IPS-NIHi7 (cell line): ENCODE measurements at regions not wholly inside any gene's neighbourhood (a gene's known extent, or its start where the extent isn't known, plus 50 kb on each side); places are given as distances from the start of the nearest gene placed in this dataset.
"Not testable (repeated sequence)": the region's sequence is repeated elsewhere in the genome, so short reads cannot be mapped to it uniquely, and the experiment has no call there.

Experiments used
- DNase-seq: peaks from one replicate; pipeline ENCODE4 v3.0.0; 2012; ENCODE audit warnings: mixed read lengths; ENCODE audit errors: extremely low spot score

DNA sequence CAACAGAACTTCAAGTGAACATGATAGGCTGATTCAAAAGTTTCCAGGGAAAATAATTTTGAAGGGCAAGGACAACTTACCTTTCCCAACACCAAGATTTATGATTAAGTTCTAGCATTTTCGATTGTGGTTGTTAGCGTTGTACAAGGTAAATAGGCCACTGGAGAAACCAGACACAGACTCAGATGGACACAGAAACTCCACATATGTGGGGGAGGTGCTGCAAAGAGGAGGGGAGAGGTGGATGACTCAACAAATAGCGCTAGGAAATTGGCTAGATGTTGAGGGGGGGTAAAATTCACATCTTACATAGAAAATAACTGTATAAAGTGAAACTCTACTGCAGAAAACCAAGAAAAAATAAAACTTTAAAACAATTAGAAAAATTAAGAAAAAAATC is 564.4 kb downstream of the MATN1 start:
- no peak for DNase-seq

DNA sequence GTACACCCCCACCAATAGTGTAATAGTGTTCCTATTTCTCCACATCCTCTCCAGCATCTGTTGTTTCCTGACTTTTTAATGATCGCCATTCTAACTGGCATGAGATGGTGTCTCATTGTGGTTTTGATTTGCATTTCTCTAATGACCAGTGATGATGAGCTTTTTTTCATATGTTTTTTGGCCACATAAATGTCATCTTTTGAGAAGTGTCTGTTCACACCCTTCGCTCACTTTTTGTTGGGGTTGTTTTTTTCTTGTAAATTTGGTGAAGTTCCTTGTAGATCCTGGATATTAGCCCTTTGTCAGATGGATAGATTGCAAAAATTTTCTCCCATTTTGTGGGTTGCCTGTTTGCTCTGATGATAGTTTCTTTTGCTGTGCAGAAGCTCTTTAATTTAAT is 567.7 kb downstream of the MATN1 start:
- not testable (repeated sequence) for DNase-seq

DNA sequence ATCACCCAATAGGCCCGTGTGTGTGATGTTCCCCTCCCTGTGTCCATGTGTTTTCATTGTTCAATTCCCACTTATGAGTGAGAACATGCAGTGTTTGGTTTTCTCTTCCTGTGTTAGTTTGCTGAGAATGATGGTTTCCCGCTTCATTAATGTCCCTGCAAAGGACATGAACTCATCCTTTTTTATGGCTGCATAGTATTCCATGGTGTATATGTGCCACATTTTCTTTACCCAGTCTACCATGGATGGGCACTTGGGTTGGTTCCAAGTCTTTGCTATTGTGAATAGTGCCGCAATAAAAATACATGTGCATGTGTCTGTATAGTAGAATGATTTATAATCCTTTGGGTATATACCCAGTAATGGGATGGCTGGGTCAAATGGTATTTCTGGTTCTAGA is 568.1 kb downstream of the MATN1 start:
- not testable (repeated sequence) for DNase-seq

DNA sequence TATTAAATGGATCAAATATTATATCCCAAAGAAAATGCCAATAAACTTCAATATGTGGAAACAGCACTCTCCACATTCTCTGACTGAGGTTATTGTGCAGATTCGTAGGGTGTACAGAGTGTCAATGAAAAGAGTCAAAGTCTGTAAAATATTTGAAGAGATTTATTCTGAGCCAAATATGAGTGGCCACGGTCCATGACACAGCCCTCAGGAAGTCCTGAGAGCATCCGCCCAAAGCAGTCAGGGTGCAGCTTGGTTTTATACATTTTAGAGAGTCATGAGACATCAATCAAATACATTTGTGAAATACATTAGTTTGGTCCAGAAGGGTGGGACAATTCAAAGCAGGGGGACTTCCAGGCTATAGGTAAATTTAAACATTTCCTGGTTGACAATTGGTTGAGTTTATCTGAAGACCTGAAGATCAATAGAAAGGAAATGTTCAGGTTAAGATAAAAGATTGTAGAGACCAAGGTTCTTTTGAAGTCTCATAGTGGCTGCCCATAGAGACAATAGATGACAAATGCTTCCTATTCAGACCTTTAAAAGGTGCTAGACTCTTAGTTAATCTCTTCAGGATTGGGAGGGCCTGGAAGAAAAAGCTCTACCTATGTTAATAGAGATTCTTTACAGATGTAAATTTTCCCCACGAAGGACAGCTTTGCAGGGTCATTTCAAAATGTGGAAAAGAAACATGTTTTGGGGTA is 569.5 kb downstream of the MATN1 start:
- no peak for DNase-seq

DNA sequence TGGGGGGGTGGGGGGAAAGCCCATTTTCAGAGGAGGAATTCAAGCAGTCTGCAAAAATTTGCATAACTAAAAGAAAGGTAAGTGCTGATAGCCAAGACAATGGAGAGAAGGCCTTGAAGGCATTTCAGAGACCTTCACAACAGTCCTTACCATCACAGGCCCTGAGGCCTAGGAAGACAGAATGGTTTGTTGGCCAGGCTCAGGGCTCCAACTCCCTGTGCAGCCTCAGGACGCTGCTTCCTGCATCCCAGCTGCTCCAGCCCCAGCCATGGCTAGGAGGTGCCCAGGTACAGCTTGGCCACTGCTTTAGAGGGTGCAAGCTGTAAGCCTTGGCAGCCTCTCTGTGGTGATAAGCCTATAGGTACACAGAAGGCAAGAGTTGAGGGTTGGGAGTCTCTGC is 571.6 kb downstream of the MATN1 start:
- no peak for DNase-seq

DNA sequence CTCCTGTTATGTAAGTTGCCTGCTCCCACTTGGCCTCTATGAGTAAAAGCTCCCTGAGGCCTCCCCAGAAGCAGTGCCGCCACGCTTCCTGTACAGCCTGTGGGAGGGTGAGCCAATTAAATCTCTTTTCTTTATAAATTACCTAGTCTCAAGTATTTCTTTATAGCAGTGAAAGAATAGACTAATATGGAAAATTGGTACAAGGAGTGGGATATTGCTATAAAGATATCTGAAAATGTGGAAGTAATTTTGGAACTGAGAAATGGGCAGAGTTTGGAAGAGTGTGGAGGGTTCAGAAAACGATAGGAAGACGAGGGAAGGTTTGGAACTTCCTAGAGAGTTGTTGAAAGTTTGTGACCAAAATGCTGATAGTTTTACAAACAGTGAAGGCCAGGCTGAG is 572.3 kb downstream of the MATN1 start:
- DNase-seq: no peak

DNA sequence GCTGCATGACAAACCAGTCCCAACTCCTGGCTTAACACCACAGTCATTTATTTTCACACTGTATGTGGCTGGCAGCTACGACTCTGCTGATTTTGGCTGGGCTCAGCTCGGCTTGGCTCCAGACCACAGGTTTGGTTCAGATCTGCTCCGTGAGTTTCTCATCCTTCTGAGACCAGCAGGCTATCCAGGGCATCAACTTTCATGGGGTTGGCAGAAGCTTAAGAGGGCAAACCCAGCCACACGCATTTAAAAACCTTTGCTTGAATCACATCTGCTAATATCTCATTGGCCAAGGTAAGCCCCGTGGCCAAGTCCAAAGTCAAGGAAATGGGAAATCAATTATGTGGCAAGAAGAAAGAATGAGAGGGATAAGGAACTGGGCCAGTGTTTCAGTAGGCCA is 574.2 kb downstream of the MATN1 start:
- DNase-seq: no peak

DNA sequence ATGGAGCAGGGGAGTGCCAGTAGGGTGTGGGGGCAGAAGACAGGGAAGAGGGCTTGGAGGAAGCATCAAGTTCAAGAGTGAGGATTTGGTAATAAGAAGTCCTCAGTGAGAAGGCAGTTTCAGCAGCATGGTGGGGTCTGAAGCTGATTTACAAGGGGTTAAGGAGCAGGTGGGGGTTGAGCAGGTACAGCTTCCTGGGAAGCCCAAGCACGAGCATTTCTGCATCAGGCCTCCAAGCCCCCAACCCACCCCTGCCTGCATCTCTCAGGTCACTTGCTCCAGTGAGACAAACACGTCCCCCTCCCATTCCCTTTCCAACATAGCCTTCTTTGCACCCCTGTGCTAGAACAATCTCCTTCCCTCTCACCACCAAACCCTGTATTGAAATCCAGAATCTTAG is 574.7 kb downstream of the MATN1 start:
- no peak for DNase-seq

DNA sequence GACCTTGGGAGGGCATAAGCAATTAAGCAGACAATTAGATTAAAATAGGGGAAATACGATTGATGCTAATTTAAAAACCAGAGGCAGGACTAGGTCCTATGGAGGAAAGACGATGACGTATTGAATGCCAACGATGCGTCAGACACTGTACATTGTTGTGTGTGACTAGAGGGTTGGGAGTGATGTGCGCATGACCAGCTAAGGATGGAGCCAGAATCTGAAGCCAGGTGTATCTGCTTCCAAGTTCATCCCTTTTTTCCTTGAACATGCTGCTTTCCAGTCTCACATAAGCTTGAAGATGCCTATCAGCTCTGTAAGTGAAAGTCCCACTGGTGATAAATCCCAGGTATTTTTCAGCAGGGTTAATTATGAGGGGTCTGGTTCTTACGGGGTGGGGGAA is 576.2 kb downstream of the MATN1 start:
- no peak for DNase-seq

DNA sequence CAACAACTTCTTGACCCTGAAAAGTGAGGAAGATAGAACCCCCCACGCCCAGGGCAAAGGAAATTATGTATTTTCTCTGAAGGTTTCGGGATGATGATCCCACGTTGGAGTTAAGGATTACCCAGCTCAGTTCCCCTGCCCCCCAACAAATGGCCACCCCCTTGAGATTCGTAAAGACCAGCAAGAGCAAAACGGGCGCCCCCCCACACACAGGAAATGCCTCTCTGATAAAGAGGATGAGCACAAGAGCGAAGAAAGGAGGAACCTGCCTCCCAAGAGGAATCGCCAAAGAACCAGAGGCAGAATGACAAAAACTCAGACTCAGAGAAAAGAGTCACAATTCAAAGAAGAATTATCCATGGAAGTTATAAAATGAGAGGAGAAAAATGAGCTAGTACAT is 576.9 kb downstream of the MATN1 start:
- DNase-seq: no peak

DNA sequence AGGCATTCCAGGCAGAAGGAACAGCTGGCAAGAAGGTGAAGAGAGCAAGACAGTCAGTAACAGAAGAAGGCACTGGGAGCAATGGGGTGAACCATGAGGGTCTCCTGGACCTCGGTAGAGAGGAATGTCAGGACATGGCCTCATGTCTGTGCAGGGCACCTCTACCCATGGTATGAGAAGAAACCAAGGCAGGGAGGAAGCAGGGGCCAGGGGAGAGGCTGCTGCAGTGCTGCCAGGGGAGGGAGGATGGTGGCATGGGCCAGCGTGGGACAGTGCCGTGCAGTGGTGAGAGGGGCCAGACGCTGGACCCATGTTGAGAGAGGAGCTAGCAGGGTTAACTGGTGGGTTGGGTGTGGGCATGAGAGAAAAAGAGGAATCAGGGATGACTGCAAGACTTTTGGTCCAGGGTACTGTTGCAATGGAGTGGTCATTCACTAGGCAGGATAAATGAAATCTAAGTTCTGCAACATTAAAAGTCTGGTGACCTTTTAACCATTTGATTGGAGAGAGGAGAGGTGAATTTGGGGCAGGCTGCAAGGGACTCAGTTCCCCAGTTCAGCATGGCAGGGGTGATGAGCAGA is 577.6 kb downstream of the MATN1 start:
- DNase-seq: no peak

DNA sequence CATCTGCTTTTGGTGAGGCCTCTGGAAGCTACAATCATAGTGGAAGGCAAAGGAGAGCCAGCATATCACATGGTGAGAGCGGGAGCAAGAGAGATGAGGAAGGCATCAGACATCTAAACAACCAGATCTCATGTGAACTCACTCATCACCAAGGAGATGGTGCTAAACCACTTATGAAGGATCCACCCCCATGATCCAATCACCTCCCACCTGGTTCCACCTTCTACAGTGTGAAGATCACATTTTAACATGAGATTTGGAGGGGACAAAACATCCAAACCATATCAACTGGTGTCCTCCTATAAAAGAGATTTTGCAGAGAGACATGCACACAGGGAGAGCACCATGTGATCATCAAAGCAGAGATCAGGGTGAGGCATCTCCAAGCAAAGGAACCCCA is 578.6 kb downstream of the MATN1 start:
- DNase-seq: no peak

DNA sequence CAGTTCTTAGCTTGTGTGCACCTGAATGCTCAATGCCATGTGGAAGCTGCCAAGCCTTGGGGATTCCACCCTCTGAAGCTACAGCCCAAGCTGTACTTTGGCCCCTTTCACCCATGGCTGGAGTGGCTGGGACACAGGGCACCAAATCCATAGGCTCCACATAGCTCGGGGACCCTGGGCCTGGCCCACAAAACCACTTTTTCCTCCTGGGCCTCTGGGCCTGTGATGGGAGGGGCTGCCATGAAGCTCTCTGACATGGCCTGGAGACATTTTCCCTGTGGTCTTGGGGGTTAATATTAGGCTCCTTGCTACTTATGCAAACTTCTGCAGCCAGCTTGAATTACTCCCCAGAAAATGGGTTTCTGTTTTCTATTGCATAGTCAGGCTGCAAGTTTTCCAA is 579.9 kb downstream of the MATN1 start:
- DNase-seq: no peak

DNA sequence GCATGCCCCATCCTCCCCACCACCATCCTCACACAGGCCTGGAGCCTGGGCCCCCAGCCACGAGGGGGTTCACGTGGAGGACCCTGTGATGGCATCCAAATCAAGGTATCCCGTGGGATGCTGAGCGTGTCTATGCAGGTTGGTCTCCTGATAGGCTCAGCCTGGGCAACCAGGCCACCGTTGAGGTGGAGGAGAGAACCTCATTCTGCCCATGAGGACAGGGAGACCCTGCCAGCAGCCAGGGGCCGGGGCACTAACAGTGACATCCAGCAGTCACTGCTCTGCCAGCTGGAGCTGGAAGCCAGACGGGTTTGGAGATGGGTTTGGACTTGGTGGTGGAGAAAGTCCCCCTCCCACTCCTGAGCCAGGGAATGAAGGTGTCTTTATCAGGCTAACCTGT is 582.8 kb downstream of the MATN1 start:
- DNase-seq: no peak

DNA sequence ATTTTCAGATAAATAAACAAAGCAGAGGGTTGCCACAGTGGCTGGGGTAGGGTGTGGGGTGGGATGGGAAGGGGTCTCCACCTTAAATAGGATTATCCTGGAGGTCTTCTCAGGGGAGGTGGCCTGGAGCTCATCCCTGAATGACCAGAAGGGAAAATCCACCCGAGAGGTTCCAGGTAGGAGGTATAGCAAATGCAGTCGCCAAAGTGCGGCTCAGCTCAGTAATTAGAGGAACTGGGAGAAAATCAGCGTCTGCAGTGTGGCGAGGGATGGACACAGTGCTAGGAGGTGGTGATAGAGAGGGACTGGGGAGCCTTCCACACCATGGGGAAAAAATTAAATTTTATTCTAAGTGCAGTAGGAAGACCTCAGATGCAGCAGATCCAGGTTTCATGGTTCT is 584.5 kb downstream of the MATN1 start:
- DNase-seq: no peak

DNA sequence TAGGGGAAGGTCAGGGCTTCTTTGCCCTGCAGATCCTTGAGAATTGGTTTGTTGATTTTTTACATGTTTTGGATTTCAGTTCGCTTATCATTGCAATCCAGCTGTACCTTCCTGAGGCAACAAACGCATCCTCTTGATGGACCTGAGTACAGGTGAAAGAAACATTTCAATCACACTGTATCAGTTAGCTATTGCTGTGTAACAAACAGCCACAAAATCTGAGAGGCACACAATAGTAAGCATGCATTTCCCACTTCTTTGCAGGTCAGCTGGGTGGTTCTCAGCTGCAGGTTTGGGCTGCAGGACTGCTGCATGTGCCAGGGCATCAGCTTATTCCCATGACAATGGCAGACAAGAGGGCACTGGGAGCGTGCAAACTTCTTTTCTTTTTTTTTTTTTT is 586.4 kb downstream of the MATN1 start:
- DNase-seq: no peak

DNA sequence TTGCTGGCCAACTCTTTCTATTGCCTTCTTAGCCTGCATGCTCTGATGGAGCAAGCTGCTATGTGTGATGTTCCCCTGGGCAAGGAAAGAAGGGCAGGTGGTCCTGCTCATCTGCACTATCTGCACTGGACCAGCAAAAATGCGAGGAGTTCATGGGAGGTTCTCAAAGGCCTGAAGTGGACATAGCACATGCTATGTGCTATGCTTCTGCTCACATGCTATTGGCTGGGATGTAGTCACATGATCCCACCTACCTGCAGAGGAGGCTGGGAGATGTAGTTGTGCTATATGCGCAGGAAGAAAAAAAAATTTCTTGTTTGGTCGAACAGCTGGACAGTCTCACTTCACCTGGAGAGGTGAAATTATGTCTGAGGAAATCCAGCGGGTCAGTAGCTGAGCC is 587.7 kb downstream of the MATN1 start:
- no peak for DNase-seq

DNA sequence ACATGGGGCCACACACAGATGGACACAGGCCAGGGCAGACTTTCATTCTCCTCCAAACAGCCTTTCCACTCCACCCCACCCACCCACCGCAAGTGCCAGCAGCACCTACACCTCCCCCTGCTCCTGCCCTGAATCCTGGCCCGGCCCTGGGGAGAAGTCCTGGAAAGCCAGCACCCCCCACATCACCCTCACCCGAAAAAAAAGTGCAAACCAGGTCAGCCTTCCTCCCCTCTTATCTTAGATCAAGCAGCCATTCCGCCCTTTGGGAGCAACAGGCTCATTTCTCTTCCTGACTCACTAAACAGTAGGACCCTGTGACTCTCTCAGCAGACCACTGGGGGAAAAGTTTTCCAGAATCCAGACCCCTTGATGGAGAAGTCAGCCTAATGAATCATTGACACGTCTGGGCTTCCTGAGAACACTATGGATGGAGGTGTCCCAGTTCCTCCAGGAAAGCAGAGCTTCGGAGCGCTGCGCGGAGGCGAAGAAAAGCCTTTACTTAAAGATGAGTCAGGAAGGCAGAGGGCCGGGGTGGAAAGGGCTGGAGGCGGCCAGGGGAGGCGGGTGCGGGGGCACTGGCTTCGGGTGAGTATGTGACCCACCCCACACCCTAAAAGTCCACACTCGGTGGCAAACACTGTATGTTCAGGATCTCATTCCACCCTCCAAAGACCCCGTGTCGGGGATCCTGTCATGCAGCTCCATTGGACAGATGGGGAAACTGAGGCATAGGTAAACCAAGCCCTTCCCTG is 588.7 kb downstream of the MATN1 start:
- no peak for DNase-seq

DNA sequence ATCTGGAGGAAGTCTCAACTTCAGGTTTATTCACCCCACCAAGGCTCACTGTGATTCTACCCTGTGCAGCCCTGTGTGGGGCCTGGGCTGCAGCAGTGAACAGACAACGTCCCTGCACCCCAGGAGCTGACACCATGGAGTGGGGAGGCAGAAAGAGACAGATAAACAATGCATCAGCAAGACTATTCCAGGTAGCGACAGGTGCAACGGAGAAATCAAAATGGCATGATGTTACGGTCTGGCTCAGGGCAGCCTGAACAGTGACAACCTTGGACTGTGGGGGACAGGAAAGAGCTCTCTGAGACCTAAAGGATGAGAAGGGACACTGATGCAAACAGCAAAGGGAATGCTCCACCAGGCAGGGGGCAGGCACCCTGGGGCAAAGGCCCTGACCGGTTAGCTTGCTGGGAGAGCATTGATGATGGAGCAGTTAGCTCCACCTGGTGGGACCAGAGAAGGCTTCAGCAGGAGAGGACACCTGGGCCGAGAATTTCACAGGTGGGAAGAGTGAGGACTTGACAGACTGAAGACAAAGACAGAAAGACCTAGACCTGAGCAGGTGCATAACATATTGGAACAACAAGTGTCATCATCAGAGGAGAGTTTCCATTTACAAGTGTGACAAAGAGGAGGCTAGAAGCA is 589.9 kb downstream of the MATN1 start:
- no peak for DNase-seq

DNA sequence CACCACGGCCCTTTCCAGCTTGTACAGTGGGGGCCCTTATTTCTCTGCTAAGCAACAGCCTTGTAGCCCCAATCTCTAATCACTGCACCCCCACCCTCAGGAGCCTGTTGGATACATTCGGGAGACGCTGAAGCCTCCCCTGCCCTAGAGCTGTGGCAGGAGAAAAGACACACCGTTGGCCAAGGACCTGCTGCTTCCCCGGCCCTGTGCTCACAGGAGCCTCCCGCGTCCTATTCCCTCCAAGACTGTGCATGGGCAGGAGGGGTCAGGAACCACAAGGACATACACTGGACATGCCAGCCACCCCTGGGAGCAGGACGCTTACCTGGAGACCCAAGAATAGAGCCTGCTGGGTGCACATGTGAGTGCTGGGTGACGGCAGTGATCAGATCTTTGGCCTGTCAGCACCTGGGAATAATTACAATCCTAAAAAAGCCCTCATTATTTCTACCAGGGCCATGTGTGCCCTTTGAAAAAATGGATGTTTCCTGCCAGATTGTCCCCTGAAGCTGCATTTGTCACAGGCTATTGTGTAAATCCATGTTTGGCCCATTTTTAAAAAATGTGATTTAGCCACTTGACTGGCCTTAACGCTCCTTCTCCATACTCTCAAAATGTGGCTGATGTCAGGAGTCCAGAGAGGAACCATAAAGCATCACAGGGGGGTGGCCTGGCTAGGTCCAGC is 590.6 kb downstream of the MATN1 start:
- no peak for DNase-seq

DNA sequence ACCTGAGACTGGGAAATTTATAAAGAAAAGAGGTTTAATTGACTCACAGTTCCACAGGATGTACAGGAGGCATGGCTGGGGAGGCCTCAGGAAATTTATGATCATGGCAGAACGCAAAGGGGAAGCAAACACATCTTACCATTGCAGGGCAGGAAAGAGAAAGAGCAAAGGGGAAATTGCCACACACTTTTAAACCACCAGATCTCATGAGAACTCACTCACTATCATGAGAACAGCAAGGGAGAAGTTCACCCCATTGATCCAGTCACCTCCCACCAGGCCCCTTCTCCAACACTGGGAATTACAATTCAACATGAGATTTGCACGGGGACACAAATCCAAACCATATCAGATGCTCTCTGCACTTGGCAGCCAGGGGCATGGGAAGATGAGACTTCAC is 592.8 kb downstream of the MATN1 start:
- not testable (repeated sequence) for DNase-seq

DNA sequence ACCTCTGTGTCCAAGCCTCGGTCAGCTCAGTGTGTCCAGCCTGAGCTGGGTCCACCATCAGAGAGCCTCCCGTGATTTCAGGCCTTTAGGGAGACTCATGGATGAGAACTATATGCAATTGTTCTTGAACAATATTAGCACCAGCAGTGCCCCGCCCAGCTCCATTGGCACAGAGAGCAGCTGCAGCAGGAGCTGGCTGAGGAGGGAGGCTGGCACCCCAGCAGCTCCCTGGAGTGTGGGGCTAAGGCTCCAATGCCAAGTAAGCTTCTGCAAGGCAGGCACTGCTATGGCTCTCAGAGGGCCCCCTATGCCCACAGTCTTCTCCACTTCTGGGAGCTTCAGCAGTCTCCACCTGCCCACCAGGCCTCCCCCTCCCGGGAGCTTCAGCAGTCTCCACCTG is 593.3 kb downstream of the MATN1 start:
- DNase-seq: no peak
